DMS153 (cell line): ENCODE measurements at regions not wholly inside any gene's neighbourhood (a gene's known extent, or its start where the extent isn't known, plus 50 kb on each side); places are given as distances from the start of the nearest gene placed in this dataset.

ENCODE experiments used
- DNase-seq: peaks from one replicate; lab custom pipeline; 2025; lab: John Stamatoyannopoulos, UW

GRCh38 chr1:177472567-177472966, 301.8 kb downstream of the BRINP2 start:
- DNase-seq: no peak

DNA sequence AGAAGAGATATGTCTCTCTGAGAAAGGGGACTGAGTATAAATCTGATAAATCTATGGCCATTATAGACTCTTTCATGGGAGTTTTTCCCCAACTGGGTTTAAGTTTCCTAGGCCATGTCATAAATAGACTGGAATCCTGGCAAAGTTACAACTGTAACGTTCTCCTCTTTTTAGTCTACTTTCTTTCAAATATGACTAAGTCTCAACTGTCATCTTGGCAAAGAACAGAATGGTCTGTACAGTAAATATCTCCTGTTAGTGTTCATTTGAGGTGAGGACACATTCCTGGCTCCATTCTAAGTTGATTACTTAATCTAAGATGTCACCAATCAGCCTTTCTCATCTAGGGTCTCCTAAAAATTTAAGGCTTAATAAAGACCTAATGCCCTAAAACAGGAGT, 300.5 kb downstream of the BRINP2 start:
- DNase-seq: no peak

DNA sequence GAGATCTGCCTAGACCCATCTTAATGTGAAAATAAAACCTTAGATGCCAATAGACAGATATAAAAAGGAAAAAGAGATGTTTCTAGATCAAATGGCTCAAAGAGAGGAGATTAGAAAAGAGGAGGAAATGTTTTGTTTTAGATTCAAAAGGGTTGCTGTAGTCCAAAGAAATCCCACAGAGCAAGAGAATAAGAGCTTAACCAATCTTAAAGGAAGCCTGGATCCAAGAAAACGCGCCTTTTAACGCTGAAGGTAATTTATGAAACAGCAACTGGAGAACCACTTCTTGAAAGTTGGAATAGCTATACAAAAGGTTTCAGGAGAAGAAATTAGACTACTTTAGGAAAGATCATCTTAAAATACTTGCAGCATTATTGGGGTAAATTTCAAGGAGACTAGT, 298.8 kb downstream of the BRINP2 start:
- no peak for DNase-seq

GRCh38 chr1:177466286-177466685, 295.5 kb downstream of the BRINP2 start:
- DNase-seq: no peak

DNA sequence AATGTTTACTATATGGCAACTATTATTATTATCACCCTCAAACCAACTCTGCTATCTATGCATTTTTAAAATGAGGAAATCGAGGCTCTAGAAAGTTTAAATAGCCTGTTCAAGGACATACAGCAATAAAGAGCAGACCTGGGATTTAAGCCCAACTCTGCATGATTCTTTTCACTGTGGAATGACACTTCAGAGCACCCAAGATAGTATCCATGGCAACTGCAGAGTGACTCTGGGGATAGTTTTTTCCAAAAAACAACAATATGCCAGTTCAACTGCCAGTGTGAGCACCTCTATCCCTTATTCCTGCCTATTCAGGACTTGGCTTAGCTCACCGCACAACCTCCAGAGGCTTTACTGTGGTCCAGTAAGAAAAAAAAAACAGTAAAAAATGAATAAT, 293.9 kb downstream of the BRINP2 start:
- DNase-seq: no peak

- no peak for DNase-seq
These were observed 280.4 kb downstream of the BRINP2 start for GRCh38 chr1:177451191-177451590.

DNA sequence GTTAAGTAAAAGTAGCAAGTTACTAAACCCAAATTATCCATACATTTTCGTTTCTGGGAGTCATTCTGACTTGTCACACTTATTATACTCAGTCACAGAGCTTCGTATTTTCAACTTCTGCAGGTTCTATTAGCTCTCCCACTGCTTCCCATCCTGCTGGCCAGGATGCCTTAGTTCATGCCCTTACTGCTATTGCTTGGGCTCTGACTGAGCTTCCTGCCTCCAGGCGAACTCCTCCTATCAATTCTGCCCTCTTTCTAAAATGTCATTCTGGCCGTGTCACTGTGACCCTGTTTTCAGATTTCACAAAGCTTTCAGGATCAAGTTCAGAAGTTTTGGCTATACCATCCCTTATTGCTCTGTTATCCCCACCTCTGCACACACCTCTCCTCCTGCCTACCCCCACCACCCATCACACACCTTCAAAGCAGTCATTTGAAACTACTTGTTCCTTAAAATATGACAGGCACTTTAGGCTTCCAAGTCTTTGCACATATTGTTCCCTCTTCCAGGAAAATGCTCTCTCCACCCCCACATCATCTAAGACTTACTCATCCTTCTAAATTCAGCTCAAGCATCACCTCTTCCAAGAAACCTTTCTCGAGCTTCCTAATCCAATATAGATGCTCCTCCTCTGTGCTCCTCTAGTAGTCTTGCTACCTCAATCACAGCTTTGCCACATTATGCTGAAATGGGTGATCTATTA, 278.0 kb downstream of the BRINP2 start:
- DNase-seq: no peak

DNA sequence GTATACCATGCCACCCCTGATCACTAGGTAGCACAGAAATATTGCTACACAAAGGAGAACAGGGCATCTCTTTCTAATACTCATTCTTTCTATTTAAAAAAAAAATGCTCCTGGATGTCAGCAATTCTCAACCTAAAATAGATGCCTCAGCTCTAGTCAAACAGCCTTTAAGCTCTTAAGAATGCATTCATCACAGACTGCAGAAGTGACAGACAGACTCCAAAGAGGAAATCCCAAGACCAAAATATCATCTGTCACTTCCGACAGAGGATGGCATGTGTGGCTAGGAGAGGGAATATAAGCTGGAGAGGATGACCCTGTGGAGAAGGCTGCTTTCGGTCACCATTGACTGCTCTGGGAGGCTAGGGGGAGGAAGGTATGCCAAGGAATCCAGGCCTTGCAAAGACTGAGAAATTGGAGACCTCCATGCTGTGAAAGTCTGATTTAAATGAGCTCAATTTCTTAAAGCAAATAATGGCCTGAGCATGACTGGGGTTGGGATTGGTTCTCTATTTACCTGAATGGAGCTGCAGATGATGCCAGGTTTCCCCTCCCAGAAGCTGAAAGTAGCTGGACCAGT, 277.4 kb downstream of the BRINP2 start:
- no peak for DNase-seq

GRCh38 chr1:177444997-177445746, 274.4 kb downstream of the BRINP2 start:
- DNase-seq: peak; percentile 37

- DNase-seq: no peak
These were observed 272.2 kb downstream of the BRINP2 start for GRCh38 chr1:177443003-177443402.

GRCh38 chr1:177442584-177442983, 271.8 kb downstream of the BRINP2 start:
- no peak for DNase-seq

GRCh38 chr1:177441281-177441680, 270.5 kb downstream of the BRINP2 start:
- no peak for DNase-seq

GRCh38 chr1:177440821-177441220, 270.1 kb downstream of the BRINP2 start:
- DNase-seq: no peak

- DNase-seq: no peak
These were observed 268.5 kb downstream of the BRINP2 start for GRCh38 chr1:177439301-177439700.

- DNase-seq: no peak
These were observed 264.6 kb downstream of the BRINP2 start for GRCh38 chr1:177435364-177435763.

DNA sequence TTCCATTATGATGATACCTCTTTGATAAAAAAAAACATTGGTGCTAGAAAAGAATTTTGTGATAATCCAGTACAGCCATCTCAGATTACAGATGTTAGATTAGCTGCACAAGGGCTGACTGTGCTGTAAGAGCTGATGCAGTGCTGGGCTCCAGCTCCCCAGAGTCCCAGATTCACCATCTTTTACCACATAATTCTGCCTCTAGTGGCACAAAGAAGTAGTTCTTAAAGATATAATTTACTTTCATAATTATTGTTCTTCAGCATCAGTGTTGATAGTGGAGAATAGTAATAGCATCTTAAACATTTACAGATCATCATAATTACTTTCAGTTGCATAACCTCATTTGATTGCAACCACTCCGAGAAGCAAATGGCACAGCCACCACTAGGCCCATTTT, 262.1 kb downstream of the BRINP2 start:
- DNase-seq: no peak

DNA sequence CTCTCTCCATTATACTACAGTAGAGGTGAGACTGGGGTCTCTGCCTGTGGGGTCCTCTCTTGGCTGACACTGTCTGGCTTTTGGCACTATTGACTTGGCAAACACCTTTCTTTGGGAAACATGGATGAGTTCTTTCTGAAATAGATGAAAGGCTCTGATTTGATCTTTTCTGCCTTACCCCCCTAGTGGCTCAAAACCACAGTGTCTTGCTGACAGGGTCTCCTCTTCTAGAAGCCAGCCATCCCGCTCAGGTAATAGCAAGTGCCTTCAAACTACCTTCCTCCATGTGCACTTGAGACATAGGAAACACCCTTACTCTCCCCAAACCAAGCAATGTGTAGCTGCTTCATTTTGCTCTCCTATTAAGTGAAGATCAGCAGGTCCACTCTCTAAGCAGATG, 260.4 kb downstream of the BRINP2 start:
- DNase-seq: no peak

DNA sequence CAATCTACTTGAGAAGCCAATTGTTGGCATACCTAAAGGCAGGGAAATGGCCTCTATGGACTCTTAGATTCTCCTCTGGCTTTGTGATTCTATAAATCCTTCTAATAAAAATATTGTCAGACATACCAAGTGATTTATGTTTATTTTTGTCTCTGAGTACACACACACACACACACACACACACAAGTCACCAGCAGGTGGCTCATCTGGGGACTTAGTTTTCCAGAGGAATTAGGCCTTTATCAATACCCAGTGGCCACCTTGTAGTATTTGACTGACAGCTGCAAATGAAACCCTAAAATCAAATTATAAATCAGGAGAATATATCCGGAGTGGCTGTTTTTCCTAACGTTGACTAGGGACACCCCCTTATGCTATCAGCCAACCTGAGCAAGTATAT, 258.5 kb downstream of the BRINP2 start:
- no peak for DNase-seq

DNA sequence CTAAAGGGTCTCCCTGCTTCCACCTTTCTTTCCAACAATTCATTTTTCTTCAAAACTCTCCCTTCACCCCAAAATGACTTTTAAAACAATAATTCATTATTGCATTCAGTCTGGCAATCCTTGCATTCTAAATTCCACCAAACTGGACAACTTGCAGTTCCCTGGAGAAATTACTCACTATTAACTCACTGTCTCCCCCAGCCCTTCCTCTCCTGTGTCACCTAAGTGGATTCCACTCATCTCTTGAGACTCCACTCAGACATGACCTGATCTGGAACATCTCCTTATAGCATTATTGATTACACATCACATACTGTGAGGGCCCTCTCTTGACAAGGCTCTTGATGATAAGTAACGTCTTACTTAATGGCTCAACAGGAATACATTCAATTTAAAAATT, 257.1 kb downstream of the BRINP2 start:
- DNase-seq: no peak

- no peak for DNase-seq
These were observed 255.7 kb downstream of the BRINP2 start for GRCh38 chr1:177426497-177426896.

- no peak for DNase-seq
These were observed 254.4 kb downstream of the BRINP2 start for GRCh38 chr1:177425199-177425598.

DNA sequence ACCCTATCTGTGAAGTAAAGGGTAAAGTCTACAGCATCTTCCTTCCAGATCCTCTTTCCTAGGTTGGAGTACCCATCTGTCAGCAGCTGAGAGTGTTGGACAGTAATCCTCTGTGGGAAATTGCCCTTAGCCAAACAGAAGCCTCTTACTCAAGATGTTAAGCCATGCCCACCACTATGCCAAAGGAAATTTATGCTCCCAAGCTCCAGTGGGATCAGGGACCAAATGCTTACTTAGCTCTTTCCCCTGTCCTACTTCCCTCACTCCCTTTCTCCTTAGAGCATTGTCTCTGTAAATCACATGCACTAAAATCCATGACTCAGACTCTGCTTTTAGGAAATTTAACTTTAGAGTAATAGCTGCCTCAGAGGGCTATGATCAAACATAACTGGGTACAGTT, 254.0 kb downstream of the BRINP2 start:
- DNase-seq: no peak

DNA sequence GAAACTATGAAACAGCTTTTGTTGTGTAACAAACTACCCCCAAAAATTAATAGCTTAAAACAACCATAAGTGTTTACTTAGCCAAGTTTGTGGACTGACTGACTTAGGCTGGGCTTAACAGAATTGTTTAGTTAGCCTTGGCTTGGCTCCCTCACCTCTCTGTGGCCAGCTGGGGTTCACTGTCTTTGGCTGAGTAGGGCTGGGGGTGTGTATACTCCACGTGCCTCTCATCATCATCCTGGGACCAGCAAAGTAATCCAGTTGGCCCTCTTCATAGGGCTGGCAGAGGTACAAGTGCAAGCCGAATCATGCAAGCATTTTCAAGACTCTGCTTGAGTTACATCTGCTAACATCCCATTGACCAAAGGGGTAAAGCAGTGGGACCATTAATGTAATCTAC, 252.3 kb downstream of the BRINP2 start:
- no peak for DNase-seq
